ENCODE measurements at regions not wholly inside any gene's neighbourhood (a gene's known extent, or its start where the extent isn't known, plus 50 kb on each side); places are given as distances from the start of the nearest gene placed in this dataset.

DNA sequence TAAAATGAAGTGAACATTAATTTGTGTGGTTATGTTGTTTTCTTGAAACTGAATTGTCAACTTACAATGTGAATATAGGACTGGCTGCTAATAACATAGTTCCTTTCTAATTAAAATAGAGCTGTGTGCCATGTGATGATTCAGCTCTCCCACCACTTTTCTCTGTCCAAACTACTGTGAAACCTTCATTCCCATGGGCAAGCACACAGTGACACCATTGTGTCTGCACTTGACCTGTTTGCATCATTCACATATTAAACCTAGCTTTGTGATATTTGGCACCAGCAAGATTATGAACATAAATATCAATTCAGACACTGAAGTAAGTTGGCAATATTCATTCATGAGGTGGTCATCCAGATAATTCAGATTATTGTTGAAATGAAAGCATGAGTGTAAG is 78.8 kb upstream of the TCF12 start:
- TF ChIP-seq, protein P1, sequence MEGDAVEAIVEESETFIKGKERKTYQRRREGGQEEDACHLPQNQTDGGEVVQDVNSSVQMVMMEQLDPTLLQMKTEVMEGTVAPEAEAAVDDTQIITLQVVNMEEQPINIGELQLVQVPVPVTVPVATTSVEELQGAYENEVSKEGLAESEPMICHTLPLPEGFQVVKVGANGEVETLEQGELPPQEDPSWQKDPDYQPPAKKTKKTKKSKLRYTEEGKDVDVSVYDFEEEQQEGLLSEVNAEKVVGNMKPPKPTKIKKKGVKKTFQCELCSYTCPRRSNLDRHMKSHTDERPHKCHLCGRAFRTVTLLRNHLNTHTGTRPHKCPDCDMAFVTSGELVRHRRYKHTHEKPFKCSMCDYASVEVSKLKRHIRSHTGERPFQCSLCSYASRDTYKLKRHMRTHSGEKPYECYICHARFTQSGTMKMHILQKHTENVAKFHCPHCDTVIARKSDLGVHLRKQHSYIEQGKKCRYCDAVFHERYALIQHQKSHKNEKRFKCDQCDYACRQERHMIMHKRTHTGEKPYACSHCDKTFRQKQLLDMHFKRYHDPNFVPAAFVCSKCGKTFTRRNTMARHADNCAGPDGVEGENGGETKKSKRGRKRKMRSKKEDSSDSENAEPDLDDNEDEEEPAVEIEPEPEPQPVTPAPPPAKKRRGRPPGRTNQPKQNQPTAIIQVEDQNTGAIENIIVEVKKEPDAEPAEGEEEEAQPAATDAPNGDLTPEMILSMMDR (IDR thresholded peaks at IDR 0.05 in 4 of 5, conservative IDR thresholded peaks at IDR 0.05 in 1 of 5) = no peak
- no peak for TF ChIP-seq POLR2A (IDR thresholded peaks at IDR 0.05)
